Endothelial cell of umbilical vein (primary cell): ENCODE measurements at regions not wholly inside any gene's neighbourhood (a gene's known extent, or its start where the extent isn't known, plus 50 kb on each side); places are given as distances from the start of the nearest gene placed in this dataset.

Source experiments
- BruUV-seq: library from RNA; stranded (reverse); fragments of 400-500 nt; replicated peaks from 2 replicates; lab custom pipeline; 2021; lab: Mats Ljungman, UMichigan
- CTCF ChIA-PET: fragments of 300-600, 350-600 bp; sonication (Branson Sonifier 250); formaldehyde crosslinking; loops from one replicate; lab custom pipeline; 2021; ENCODE audit warnings: antibody characterized with exemption, inconsistent platforms; lab: Charles Lee
- POLR2A ChIA-PET: fragments of 300-600, 350-600 bp; sonication (Branson Sonifier 250); formaldehyde crosslinking; loops from one replicate; lab custom pipeline; 2021; ENCODE audit warnings: antibody characterized with exemption, inconsistent platforms; lab: Charles Lee
- DNase-seq: peaks from one replicate; pipeline ENCODE4 v3.0.0-alpha.2; 2011; ENCODE audit warnings: low read depth, low spot score
- FAIRE-seq: peaks from 2 replicates; lab custom pipeline; 2011; peaks lifted over from hg19 to GRCh38; lab: Jason Lieb, UNC
- H2AFZ ChIP-seq: 2 replicates; pipeline ENCODE4 v1.6.0; 2012; ENCODE audit warnings: low read depth, low read length, control low read depth, inconsistent platforms
- H3K27ac ChIP-seq: 2 replicates; pipeline ENCODE4 v1.5.1; 2011; ENCODE audit warnings: low read depth, mild to moderate bottlenecking, control low read depth, low read length, moderate library complexity; ENCODE audit not compliant: insufficient read depth
- H3K27me3 ChIP-seq, 2 experiments: 2 replicates each; pipeline versions ENCODE4 v1.6.0 to v1.6.1; 2011; ENCODE audit warnings: low read length in 2 of 2, mixed read lengths in 1 of 2; ENCODE audit not compliant: control insufficient read depth in 2 of 2, insufficient read depth in 2 of 2
- H3K36me3 ChIP-seq, 2 experiments: 2 replicates in 1 of 2; 3 replicates in 1 of 2; pipeline ENCODE4 v1.5.1; 2011; ENCODE audit warnings: low read length in 2 of 2, mild to moderate bottlenecking in 1 of 2, moderate library complexity in 1 of 2; ENCODE audit not compliant: control insufficient read depth in 2 of 2, insufficient read depth in 2 of 2; ENCODE audit errors: extremely low read depth in 1 of 2
- H3K4me1 ChIP-seq: 3 replicates; pipeline ENCODE4 v1.5.1; 2011; ENCODE audit warnings: mild to moderate bottlenecking, low read length; ENCODE audit not compliant: control insufficient read depth, insufficient read depth; ENCODE audit errors: extremely low read depth
- H3K4me2 ChIP-seq: 2 replicates; pipeline ENCODE4 v1.6.1; 2011; ENCODE audit warnings: low read length, control low read depth, mixed read lengths; ENCODE audit not compliant: insufficient read depth
- H3K4me3 ChIP-seq, 3 experiments: fragments of 200-600 bp in 1 of 3; sonication (generic), shearing (Covaris generic) in 1 of 3; replicated peaks in 1 of 3; 2 replicates each; pipeline ENCODE4 v1.5.1; 2011 to 2016; ENCODE audit warnings: control low read depth in 3 of 3, low read length in 3 of 3, mild to moderate bottlenecking in 2 of 3, inconsistent platforms in 1 of 3, low read depth in 1 of 3, moderate library complexity in 1 of 3; ENCODE audit not compliant: insufficient read depth in 1 of 3
- H3K79me2 ChIP-seq: 2 replicates; pipeline ENCODE4 v1.6.0; 2012; ENCODE audit warnings: low read length, inconsistent platforms; ENCODE audit not compliant: control insufficient read depth, insufficient read depth
- H3K9ac ChIP-seq: replicated peaks from 2 replicates; pipeline ENCODE3; 2011; ENCODE audit warnings: low read length, control low read depth; ENCODE audit not compliant: insufficient read depth; ENCODE audit errors: extremely low read depth
- H3K9me1 ChIP-seq: replicated peaks from 3 replicates; pipeline ENCODE4 v1.6.0; 2011; ENCODE audit warnings: mild to moderate bottlenecking, low read length; ENCODE audit not compliant: control insufficient read depth, insufficient read depth; ENCODE audit errors: extremely low read depth
- H3K9me3 ChIP-seq: replicated peaks from 2 replicates; pipeline ENCODE4 v1.5.1; 2012; ENCODE audit warnings: low read length, inconsistent platforms; ENCODE audit not compliant: control insufficient read depth, insufficient read depth
- H4K20me1 ChIP-seq: replicated peaks from 2 replicates; pipeline ENCODE3; 2011; ENCODE audit warnings: mild to moderate bottlenecking, low read length; ENCODE audit not compliant: control insufficient read depth, insufficient read depth; ENCODE audit errors: extremely low read depth
- CTCF ChIP-seq, 2 donors: IDR thresholded peaks; 1 replicate in 1 of 2; 2 replicates in 1 of 2; pipeline ENCODE4 v1.5.1; 2011; ENCODE audit warnings: low read length in 2 of 2, mild to moderate bottlenecking in 2 of 2, moderate library complexity in 2 of 2, control low read depth in 1 of 2, inconsistent platforms in 1 of 2, low read depth in 1 of 2; ENCODE audit not compliant: insufficient read depth in 1 of 2; ENCODE audit errors: extremely low read depth in 1 of 2
- EZH2 ChIP-seq: IDR thresholded peaks from 2 replicates; pipeline ENCODE4 v1.6.1; 2012; ENCODE audit warnings: borderline replicate concordance, low read depth, mild to moderate bottlenecking, moderate library complexity, low read length, inconsistent platforms; ENCODE audit not compliant: severe bottlenecking
- FOS ChIP-seq: IDR thresholded peaks from 2 replicates; pipeline ENCODE4 v1.6.1; 2011; ENCODE audit warnings: mild to moderate bottlenecking, low read length, moderate library complexity, borderline replicate concordance; ENCODE audit not compliant: insufficient read depth
- GATA2 ChIP-seq: IDR thresholded peaks from 2 replicates; pipeline ENCODE4 v1.7.0; 2011; ENCODE audit warnings: low read depth, mild to moderate bottlenecking, moderate library complexity, mixed read lengths, low read length; ENCODE audit not compliant: insufficient read length, insufficient read depth
- JUN ChIP-seq: IDR thresholded peaks from 2 replicates; pipeline ENCODE4 v1.6.1; 2011; ENCODE audit warnings: borderline replicate concordance, low read depth; ENCODE audit not compliant: insufficient read length, insufficient read depth
- MAX ChIP-seq: IDR thresholded peaks from 2 replicates; pipeline ENCODE4 v1.6.1; 2011; ENCODE audit not compliant: insufficient read depth, insufficient read length
- MYC ChIP-seq: IDR thresholded peaks from one replicate; pipeline ENCODE4 v1.6.1; 2011; ENCODE audit warnings: mild to moderate bottlenecking, low read depth, low read length
- POLR2A ChIP-seq: IDR thresholded peaks from 2 replicates; pipeline ENCODE4 v1.6.1; 2012; ENCODE audit warnings: low read depth, mild to moderate bottlenecking, control low read depth, low read length
- POLR2AphosphoS5 ChIP-seq: IDR thresholded peaks from 2 replicates; pipeline ENCODE4 v1.6.1; 2012; ENCODE audit warnings: low read depth, mild to moderate bottlenecking, control low read depth, low read length, moderate library complexity; ENCODE audit not compliant: insufficient read depth
- dilution Hi-C: fragments of 300-500 bp; cut with MboI; formaldehyde crosslinking; loops from one replicate; pipeline ENCODE4 v1.15.0; 2019; ENCODE audit warnings: low sequenced_read_pairs; ENCODE audit not compliant: extremely low pct_ligation_motif_present
- intact Hi-C: fragments of 100-400 bp; cut with micrococcal nuclease; formaldehyde crosslinking; loops from one replicate; pipeline ENCODE4 v1.10.0; 2022

- ChIA-PET CTCF (no interaction called here), POLR2A (no interaction called here)
- Histone ChIP-seq H3K79me2 (no peaks in the 10 kb centered on the region), H3K9me3 (peaks cover 10% of the 10 kb centered on the region), H3K27ac (no peak overlapping the region), H3K9me1 (no peaks in the 10 kb centered on the region), H2AFZ (no peak overlapping the region), H4K20me1 (no peaks in the 10 kb centered on the region), H3K36me3 (no peaks in the 10 kb centered on the region), H3K9ac (no peak overlapping the region), H3K4me1 (no peaks in the 10 kb centered on the region), H3K4me2 (no peak overlapping the region), H3K27me3 (no peaks in the 10 kb centered on the region), H3K4me3 (no peak overlapping the region)
- no TSS peak for BruUV-seq
- DNase-seq (no peak), FAIRE-seq (no peak)
- TF ChIP-seq FOS: no peak
- no peak for TF ChIP-seq MAX
- TF ChIP-seq POLR2AphosphoS5: no peak
- TF ChIP-seq JUN: no peak
- dilution Hi-C loops: no loop called here
- intact Hi-C loops: no loop called here
Measured at GRCh38 chr2:6064757-6065156, 372.6 kb downstream of the SOX11 start.

GRCh38 chr2:6065703-6066102 lies 373.5 kb downstream of the SOX11 start:
- FAIRE-seq: no peak
- Histone ChIP-seq H3K9me1 (no peaks in the 10 kb centered on the region), H3K36me3 (no peaks in the 10 kb centered on the region), H3K9ac (no peak overlapping the region), H3K4me3 (no peak overlapping the region), H4K20me1 (no peaks in the 10 kb centered on the region), H3K27ac (no peak overlapping the region), H3K4me2 (no peak overlapping the region), H3K79me2 (no peaks in the 10 kb centered on the region), H3K4me1 (no peaks in the 10 kb centered on the region), H3K27me3 (no peaks in the 10 kb centered on the region), H3K9me3 (peaks cover 10% of the 10 kb centered on the region), H2AFZ (no peak overlapping the region)
- no peak for DNase-seq
- POLR2A ChIA-PET: no interaction called here
- no TSS peak for BruUV-seq
- TF ChIP-seq POLR2A (no peak), FOS (no peak), MYC (no peak), MAX (no peak), EZH2 (no peak), JUN (no peak), POLR2AphosphoS5 (no peak), CTCF (IDR thresholded peaks at IDR 0.05; ENCODE audit: extremely low read depth in 1 of 2, insufficient read depth in 1 of 2, low read depth in 1 of 2, low read length in 2 of 2) (no peak), GATA2 (no peak)
- dilution Hi-C loops: no loop called here
- CTCF ChIA-PET: no interaction called here
- intact Hi-C loops: no loop called here
